ENCODE measurements at regions not wholly inside any gene's neighbourhood (a gene's known extent, or its start where the extent isn't known, plus 50 kb on each side); places are given as distances from the start of the nearest gene placed in this dataset.

DNA sequence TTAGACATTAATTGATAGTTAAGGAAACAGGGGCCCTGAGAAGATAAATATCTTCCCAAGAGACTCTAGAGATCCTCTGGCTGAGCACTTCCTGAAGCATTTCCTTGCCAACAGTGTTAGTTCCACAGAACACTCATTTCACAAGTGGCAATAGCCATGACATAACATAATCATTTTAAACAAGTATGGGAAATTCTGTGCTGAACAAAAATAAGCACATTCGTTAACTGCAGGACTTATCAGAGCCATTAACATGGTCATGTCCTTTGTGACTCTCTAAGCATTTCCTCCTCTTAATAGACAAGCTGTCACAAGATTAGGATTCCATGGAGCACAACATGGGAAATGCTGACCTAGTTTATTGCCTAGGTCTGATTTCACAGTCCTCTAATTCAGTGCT is 184.9 kb downstream of the SNX18 start:
- Histone ChIP-seq H3F3A (replicated peaks; ENCODE audit: insufficient read depth) (peaks cover 3% of the 10 kb centered on the region), H3K4me3 (ENCODE audit: low read depth in 2 of 2, low read length in 1 of 2) (no peak overlapping the region), H3K9me3 (no peaks in the 10 kb centered on the region), H3K4me2 (no peak overlapping the region), H3K9me2 (no peaks in the 10 kb centered on the region), H4K20me1 (ENCODE audit: insufficient read depth) (no peaks in the 10 kb centered on the region), H3K9ac (no peak overlapping the region), H3K27ac (ENCODE audit: low read depth in 2 of 2, low read length in 1 of 2) (peak overlapping the region; percentile 16 to 39; a peak in 2 of 4 replicates), H3K79me2 (ENCODE audit: insufficient read depth) (no peaks in the 10 kb centered on the region), H2AFZ (ENCODE audit: low read depth) (no peak overlapping the region), H3K4me1 (ENCODE audit: control insufficient read depth in 1 of 2, insufficient read depth in 2 of 2, low read depth in 1 of 2, low read length in 1 of 2) (peaks cover 14 to 43% of the 10 kb centered on the region in 2 experiments; a peak in 3 of 4 replicates), H3K36me3 (replicated peaks in 1 of 2; ENCODE audit: control insufficient read depth in 1 of 2, insufficient read depth in 2 of 2, low read length in 1 of 2) (no peaks in the 10 kb centered on the region), H3K27me3 (ENCODE audit: insufficient read depth) (no peaks in the 10 kb centered on the region)
- ChIA-PET POLR2A (no interaction called here), CTCF (interaction anchor here (1.3 kb wide), 1 partner anchor 42 kb away, joined by 3 read pairs; no protein-coding TSS in a partner anchor)
- 82% methylated on average over 1 of the region's 1 CpG for whole genome bisulfite sequencing (ENCODE audit: low lambda C conversion rate)
- DNase-seq = no peak
- TF ChIP-seq, protein P1, sequence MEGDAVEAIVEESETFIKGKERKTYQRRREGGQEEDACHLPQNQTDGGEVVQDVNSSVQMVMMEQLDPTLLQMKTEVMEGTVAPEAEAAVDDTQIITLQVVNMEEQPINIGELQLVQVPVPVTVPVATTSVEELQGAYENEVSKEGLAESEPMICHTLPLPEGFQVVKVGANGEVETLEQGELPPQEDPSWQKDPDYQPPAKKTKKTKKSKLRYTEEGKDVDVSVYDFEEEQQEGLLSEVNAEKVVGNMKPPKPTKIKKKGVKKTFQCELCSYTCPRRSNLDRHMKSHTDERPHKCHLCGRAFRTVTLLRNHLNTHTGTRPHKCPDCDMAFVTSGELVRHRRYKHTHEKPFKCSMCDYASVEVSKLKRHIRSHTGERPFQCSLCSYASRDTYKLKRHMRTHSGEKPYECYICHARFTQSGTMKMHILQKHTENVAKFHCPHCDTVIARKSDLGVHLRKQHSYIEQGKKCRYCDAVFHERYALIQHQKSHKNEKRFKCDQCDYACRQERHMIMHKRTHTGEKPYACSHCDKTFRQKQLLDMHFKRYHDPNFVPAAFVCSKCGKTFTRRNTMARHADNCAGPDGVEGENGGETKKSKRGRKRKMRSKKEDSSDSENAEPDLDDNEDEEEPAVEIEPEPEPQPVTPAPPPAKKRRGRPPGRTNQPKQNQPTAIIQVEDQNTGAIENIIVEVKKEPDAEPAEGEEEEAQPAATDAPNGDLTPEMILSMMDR (IDR thresholded peaks at IDR 0.05) = no peak
- TF ChIP-seq POLR2AphosphoS5 (IDR thresholded peaks at IDR 0.05; ENCODE audit: low read depth, low read length) (no peak), EP300 (IDR thresholded peaks at IDR 0.05; ENCODE audit: borderline replicate concordance in 1 of 2, low read depth in 1 of 2, low read length in 1 of 2) (no peak), RAD21 (IDR thresholded peaks at IDR 0.05; ENCODE audit: low read length) (no peak), GATA2 (CRISPR knock-in tag; IDR thresholded peaks at IDR 0.05) (no peak), TEAD4 (IDR thresholded peaks at IDR 0.05; ENCODE audit: borderline replicate concordance, insufficient read depth) (no peak), RCOR1 (IDR thresholded peaks at IDR 0.05; ENCODE audit: low read length) (no peak), RFX5 (IDR thresholded peaks at IDR 0.05; ENCODE audit: low read length) (no peak), JUND (IDR thresholded peaks at IDR 0.05) (no peak), ELF1 (IDR thresholded peaks at IDR 0.05) (no peak)
- TF ChIP-seq, protein P2, sequence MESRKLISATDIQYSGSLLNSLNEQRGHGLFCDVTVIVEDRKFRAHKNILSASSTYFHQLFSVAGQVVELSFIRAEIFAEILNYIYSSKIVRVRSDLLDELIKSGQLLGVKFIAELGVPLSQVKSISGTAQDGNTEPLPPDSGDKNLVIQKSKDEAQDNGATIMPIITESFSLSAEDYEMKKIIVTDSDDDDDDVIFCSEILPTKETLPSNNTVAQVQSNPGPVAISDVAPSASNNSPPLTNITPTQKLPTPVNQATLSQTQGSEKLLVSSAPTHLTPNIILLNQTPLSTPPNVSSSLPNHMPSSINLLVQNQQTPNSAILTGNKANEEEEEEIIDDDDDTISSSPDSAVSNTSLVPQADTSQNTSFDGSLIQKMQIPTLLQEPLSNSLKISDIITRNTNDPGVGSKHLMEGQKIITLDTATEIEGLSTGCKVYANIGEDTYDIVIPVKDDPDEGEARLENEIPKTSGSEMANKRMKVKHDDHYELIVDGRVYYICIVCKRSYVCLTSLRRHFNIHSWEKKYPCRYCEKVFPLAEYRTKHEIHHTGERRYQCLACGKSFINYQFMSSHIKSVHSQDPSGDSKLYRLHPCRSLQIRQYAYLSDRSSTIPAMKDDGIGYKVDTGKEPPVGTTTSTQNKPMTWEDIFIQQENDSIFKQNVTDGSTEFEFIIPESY (IDR thresholded peaks at IDR 0.05; ENCODE audit: borderline replicate concordance, low read depth) = no peak
- TF ChIP-seq, protein P3, sequence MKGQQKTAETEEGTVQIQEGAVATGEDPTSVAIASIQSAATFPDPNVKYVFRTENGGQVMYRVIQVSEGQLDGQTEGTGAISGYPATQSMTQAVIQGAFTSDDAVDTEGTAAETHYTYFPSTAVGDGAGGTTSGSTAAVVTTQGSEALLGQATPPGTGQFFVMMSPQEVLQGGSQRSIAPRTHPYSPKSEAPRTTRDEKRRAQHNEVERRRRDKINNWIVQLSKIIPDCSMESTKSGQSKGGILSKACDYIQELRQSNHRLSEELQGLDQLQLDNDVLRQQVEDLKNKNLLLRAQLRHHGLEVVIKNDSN (IDR thresholded peaks at IDR 0.05; ENCODE audit: borderline replicate concordance, low read depth) = no peak
- TF ChIP-seq, protein P4, sequence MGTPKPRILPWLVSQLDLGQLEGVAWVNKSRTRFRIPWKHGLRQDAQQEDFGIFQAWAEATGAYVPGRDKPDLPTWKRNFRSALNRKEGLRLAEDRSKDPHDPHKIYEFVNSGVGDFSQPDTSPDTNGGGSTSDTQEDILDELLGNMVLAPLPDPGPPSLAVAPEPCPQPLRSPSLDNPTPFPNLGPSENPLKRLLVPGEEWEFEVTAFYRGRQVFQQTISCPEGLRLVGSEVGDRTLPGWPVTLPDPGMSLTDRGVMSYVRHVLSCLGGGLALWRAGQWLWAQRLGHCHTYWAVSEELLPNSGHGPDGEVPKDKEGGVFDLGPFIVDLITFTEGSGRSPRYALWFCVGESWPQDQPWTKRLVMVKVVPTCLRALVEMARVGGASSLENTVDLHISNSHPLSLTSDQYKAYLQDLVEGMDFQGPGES (IDR thresholded peaks at IDR 0.05; ENCODE audit: low read depth, low read length) = no peak

All from SK-N-SH (cell line).